Progenitor cell of endocrine pancreas (in vitro differentiated cells): ENCODE measurements at regions not wholly inside any gene's neighbourhood (a gene's known extent, or its start where the extent isn't known, plus 50 kb on each side); places are given as distances from the start of the nearest gene placed in this dataset.

Experiments used
- DNase-seq: peaks from one replicate; pipeline ENCODE4 v3.0.0; 2021; ENCODE audit warnings: low spot score; ENCODE audit not compliant: unreplicated experiment
- H3K27ac Mint-ChIP-seq: 2 replicates; pipeline ENCODE4 v1.8.0; 2021; ENCODE audit warnings: mild to moderate bottlenecking, moderate library complexity, mixed read lengths
- H3K27me3 Mint-ChIP-seq: 2 replicates; pipeline ENCODE4 v1.8.0; 2021; ENCODE audit warnings: mixed read lengths
- H3K36me3 Mint-ChIP-seq: 2 replicates; pipeline ENCODE4 v1.8.0; 2022; ENCODE audit warnings: mixed read lengths; ENCODE audit not compliant: insufficient read depth
- H3K4me1 Mint-ChIP-seq: 2 replicates; pipeline ENCODE4 v1.8.0; 2021; ENCODE audit warnings: low read depth, mixed read lengths
- H3K4me3 Mint-ChIP-seq: 2 replicates; pipeline ENCODE4 v1.8.0; 2021; ENCODE audit warnings: low read depth, mild to moderate bottlenecking, moderate library complexity, mixed read lengths
- H3K9me3 Mint-ChIP-seq: 2 replicates; pipeline ENCODE4 v1.8.0; 2021; ENCODE audit warnings: low read depth, mixed read lengths
- CTCF ChIP-seq: fragments of 200-600 bp; sonication (generic); IDR thresholded peaks from one replicate; pipeline ENCODE4 v1.5.0; 2021; ENCODE audit warnings: antibody characterized with exemption, mild to moderate bottlenecking; ENCODE audit not compliant: unreplicated experiment

DNA sequence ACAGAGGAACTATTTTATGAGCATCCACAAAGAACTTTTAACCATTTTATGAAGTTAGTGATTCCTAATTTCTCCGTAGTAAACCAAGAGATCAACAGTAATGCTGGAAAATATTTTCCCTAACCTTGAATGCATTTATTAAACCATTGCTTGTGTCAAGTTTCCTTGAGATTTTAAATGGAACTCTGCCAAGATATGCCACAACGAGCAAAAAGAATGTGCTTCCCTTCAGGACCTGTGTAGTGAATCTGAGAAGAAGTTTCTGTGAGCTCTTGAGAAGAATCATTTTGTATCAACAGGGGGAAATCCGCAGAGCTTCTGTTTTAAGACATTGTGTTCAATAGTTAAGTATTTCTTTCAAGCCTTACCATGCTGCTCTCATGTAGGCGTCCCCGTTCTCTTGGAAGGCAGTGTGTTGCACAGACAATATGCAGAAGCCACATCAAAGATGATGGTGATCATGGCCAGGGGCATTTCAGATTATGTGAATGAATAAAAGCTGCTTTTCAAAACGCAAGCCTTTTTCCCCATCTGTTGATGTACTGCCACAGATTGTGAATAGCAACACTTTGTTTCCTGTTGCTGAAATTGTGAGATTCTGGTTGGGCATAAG, 439.8 kb downstream of the BMP2 start:
- H3K9me3 Mint-ChIP-seq: peaks cover 4% of the 10 kb centered on the region
- no peaks in the 10 kb centered on the region for H3K36me3 Mint-ChIP-seq
- TF ChIP-seq CTCF: no peak
- no peaks in the 10 kb centered on the region for H3K4me1 Mint-ChIP-seq
- no peak overlapping the region for H3K4me3 Mint-ChIP-seq
- no peak for DNase-seq
- H3K27me3 Mint-ChIP-seq: no peaks in the 10 kb centered on the region
- no peak overlapping the region for H3K27ac Mint-ChIP-seq

- no peaks in the 10 kb centered on the region for H3K27me3 Mint-ChIP-seq
These were observed 443.4 kb downstream of the BMP2 start for GRCh38 chr20:7210910-7211309.

GRCh38 chr20:7214081-7214740, 446.7 kb downstream of the BMP2 start:
- Mint-ChIP-seq H3K9me3 (no peaks in the 10 kb centered on the region), H3K4me1 (no peaks in the 10 kb centered on the region), H3K36me3 (no peaks in the 10 kb centered on the region), H3K27ac (no peak overlapping the region), H3K27me3 (no peaks in the 10 kb centered on the region), H3K4me3 (no peak overlapping the region)
- TF ChIP-seq CTCF: no peak
- no peak for DNase-seq

More at GRCh38 chr20:7210910-7211309, 443.4 kb downstream of the BMP2 start:
- no peaks in the 10 kb centered on the region for H3K36me3 Mint-ChIP-seq
- H3K9me3 Mint-ChIP-seq: peaks cover 4% of the 10 kb centered on the region
- no peaks in the 10 kb centered on the region for H3K4me1 Mint-ChIP-seq
- TF ChIP-seq CTCF: no peak
- no peak overlapping the region for H3K27ac Mint-ChIP-seq
- no peak overlapping the region for H3K4me3 Mint-ChIP-seq
- DNase-seq: no peak

GRCh38 chr20:7217606-7218005, 450.1 kb downstream of the BMP2 start:
- H3K9me3 Mint-ChIP-seq: no peaks in the 10 kb centered on the region
- no peak for DNase-seq
- no peak for TF ChIP-seq CTCF
- no peak overlapping the region for H3K4me3 Mint-ChIP-seq
- H3K27me3 Mint-ChIP-seq: no peaks in the 10 kb centered on the region
- H3K36me3 Mint-ChIP-seq: no peaks in the 10 kb centered on the region
- no peak overlapping the region for H3K27ac Mint-ChIP-seq
- H3K4me1 Mint-ChIP-seq: no peaks in the 10 kb centered on the region

GRCh38 chr20:7220755-7221154, 453.3 kb downstream of the BMP2 start:
- no peak for DNase-seq
- Mint-ChIP-seq H3K27ac (no peak overlapping the region), H3K4me1 (no peaks in the 10 kb centered on the region), H3K4me3 (no peak overlapping the region), H3K27me3 (no peaks in the 10 kb centered on the region), H3K36me3 (no peaks in the 10 kb centered on the region), H3K9me3 (peaks cover 11% of the 10 kb centered on the region)
- TF ChIP-seq CTCF: no peak
